ENCODE measurements at regions not wholly inside any gene's neighbourhood (a gene's known extent, or its start where the extent isn't known, plus 50 kb on each side); places are given as distances from the start of the nearest gene placed in this dataset.

DNA sequence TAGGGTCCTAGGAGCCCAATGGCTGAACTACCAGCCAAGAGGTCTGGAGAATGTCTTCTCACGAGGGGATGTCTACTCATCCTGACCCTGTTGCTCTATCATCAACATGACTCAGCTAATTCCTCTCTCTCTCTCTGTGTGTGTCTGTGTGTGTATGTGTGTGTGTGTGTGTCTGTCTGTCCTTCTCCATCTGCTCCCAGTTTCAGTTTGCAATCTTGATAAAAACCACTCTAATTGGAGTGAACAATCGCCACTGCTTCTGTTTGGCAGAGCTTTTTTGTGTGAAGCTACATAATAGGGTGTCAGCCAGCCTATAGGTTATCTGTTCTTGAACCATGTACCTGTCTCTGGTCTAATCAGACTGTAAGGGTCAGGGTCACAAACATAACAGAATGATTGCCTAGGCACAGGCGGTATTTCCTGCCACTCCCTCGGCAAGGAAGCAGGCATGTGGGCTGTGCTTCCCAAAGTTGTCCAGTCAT lies 219.8 kb downstream of the SH3BP4 start:
- TF ChIP-seq EZH2 (IDR thresholded peaks at IDR 0.05; ENCODE audit: borderline replicate concordance, low read length): no peak
- TF ChIP-seq, protein P1, sequence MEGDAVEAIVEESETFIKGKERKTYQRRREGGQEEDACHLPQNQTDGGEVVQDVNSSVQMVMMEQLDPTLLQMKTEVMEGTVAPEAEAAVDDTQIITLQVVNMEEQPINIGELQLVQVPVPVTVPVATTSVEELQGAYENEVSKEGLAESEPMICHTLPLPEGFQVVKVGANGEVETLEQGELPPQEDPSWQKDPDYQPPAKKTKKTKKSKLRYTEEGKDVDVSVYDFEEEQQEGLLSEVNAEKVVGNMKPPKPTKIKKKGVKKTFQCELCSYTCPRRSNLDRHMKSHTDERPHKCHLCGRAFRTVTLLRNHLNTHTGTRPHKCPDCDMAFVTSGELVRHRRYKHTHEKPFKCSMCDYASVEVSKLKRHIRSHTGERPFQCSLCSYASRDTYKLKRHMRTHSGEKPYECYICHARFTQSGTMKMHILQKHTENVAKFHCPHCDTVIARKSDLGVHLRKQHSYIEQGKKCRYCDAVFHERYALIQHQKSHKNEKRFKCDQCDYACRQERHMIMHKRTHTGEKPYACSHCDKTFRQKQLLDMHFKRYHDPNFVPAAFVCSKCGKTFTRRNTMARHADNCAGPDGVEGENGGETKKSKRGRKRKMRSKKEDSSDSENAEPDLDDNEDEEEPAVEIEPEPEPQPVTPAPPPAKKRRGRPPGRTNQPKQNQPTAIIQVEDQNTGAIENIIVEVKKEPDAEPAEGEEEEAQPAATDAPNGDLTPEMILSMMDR (IDR thresholded peaks at IDR 0.05; ENCODE audit: low read length): no peak
- H3K9ac ChIP-seq (ENCODE audit: low read length): no peak overlapping the region
- no peaks in the 10 kb centered on the region for H3K9me3 ChIP-seq (ENCODE audit: low read length)
- H3K79me2 ChIP-seq (ENCODE audit: insufficient read depth, low read length): no peaks in the 10 kb centered on the region
- H3K27me3 ChIP-seq (ENCODE audit: insufficient read depth, low read length): no peaks in the 10 kb centered on the region
- no peaks in the 10 kb centered on the region for H3F3A ChIP-seq (ENCODE audit: insufficient read depth, low read length)
- H3K4me3 ChIP-seq (ENCODE audit: low read depth, low read length, poor library complexity, severe bottlenecking): no peak overlapping the region
- no peaks in the 10 kb centered on the region for H3K36me3 ChIP-seq (ENCODE audit: insufficient read depth, low read length)
- no peaks in the 10 kb centered on the region for H3K4me1 ChIP-seq (ENCODE audit: insufficient read depth, low read length, severe bottlenecking)
- no peak overlapping the region for H2AFZ ChIP-seq (ENCODE audit: low read length)
- H3K27ac ChIP-seq (ENCODE audit: low read depth, low read length, poor library complexity, severe bottlenecking): no peak overlapping the region
- H3K9me2 ChIP-seq (ENCODE audit: low read depth, low read length): no peaks in the 10 kb centered on the region
- H4K20me1 ChIP-seq (ENCODE audit: insufficient read depth, low read length): no peaks in the 10 kb centered on the region
- H3K4me2 ChIP-seq (ENCODE audit: low read length): no peak overlapping the region

DNA sequence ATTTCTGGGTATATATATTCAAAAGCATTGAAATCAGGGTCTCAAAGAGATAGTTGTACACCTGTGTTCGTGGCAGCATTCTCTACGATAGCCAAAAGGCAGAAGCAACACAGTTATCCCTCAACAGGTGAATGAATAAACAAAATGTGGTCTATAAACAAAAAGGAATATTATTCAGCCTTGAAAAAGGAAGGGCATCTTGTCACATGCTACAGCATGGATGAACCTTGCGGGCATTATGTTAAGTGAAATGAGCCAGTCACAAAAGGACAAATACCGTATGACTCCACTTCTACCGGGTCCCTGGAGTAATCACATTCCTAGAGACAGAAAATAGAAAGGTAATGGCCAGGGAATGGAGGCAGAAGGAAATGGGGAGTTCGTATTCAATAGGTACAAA lies 228.8 kb downstream of the SH3BP4 start:
- Histone ChIP-seq H3K27me3 (ENCODE audit: insufficient read depth, low read length) (no peaks in the 10 kb centered on the region), H3K27ac (ENCODE audit: low read depth, low read length, poor library complexity, severe bottlenecking) (no peak overlapping the region), H3K79me2 (ENCODE audit: insufficient read depth, low read length) (no peaks in the 10 kb centered on the region), H3K9me2 (ENCODE audit: low read depth, low read length) (no peaks in the 10 kb centered on the region), H3K4me3 (ENCODE audit: low read depth, low read length, poor library complexity, severe bottlenecking) (no peak overlapping the region), H3K36me3 (ENCODE audit: insufficient read depth, low read length) (no peaks in the 10 kb centered on the region), H3K4me2 (ENCODE audit: low read length) (no peak overlapping the region), H3K9me3 (ENCODE audit: low read length) (no peaks in the 10 kb centered on the region), H3F3A (ENCODE audit: insufficient read depth, low read length) (no peaks in the 10 kb centered on the region), H3K9ac (ENCODE audit: low read length) (no peak overlapping the region), H3K4me1 (ENCODE audit: insufficient read depth, low read length, severe bottlenecking) (no peaks in the 10 kb centered on the region), H2AFZ (ENCODE audit: low read length) (no peak overlapping the region), H4K20me1 (ENCODE audit: insufficient read depth, low read length) (no peaks in the 10 kb centered on the region)
- no peak for TF ChIP-seq EZH2 (IDR thresholded peaks at IDR 0.05; ENCODE audit: borderline replicate concordance, low read length)
- TF ChIP-seq, protein P1 (IDR thresholded peaks at IDR 0.05; ENCODE audit: low read length): no peak

DNA sequence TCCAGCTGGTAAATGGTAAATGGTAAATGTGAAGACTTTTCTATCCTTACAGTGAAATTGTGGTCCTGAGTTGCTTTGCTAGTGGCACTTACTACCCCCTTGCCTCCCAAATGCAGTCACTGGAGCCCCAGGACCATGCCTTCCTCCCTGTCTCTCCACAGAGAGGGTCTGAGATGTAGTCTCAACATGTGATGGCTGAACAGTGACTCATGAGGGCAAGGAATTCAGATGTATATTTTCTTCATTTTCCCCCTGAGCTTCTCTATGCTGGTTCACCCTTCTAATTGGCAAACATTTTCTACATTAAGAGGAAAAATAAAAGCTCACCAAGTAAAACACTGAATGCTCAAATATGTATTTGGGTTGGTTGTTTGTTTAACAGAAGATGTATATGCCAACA lies 232.0 kb downstream of the SH3BP4 start:
- H3K4me2 ChIP-seq (ENCODE audit: low read length): no peak overlapping the region
- no peaks in the 10 kb centered on the region for H3K36me3 ChIP-seq (ENCODE audit: insufficient read depth, low read length)
- no peak overlapping the region for H3K9ac ChIP-seq (ENCODE audit: low read length)
- H3K27me3 ChIP-seq (ENCODE audit: insufficient read depth, low read length): no peaks in the 10 kb centered on the region
- no peaks in the 10 kb centered on the region for H4K20me1 ChIP-seq (ENCODE audit: insufficient read depth, low read length)
- H3K9me2 ChIP-seq (ENCODE audit: low read depth, low read length): no peaks in the 10 kb centered on the region
- H3F3A ChIP-seq (ENCODE audit: insufficient read depth, low read length): no peaks in the 10 kb centered on the region
- H3K4me1 ChIP-seq (ENCODE audit: insufficient read depth, low read length, severe bottlenecking): no peaks in the 10 kb centered on the region
- H3K79me2 ChIP-seq (ENCODE audit: insufficient read depth, low read length): no peaks in the 10 kb centered on the region
- no peak overlapping the region for H3K27ac ChIP-seq (ENCODE audit: low read depth, low read length, poor library complexity, severe bottlenecking)
- TF ChIP-seq EZH2 (IDR thresholded peaks at IDR 0.05; ENCODE audit: borderline replicate concordance, low read length): no peak
- TF ChIP-seq, protein P1 (IDR thresholded peaks at IDR 0.05; ENCODE audit: low read length): no peak
- no peak overlapping the region for H2AFZ ChIP-seq (ENCODE audit: low read length)
- H3K4me3 ChIP-seq (ENCODE audit: low read depth, low read length, poor library complexity, severe bottlenecking): no peak overlapping the region
- no peaks in the 10 kb centered on the region for H3K9me3 ChIP-seq (ENCODE audit: low read length)
